GM23338 (cell line): ENCODE measurements at regions not wholly inside any gene's neighbourhood (a gene's known extent, or its start where the extent isn't known, plus 50 kb on each side); places are given as distances from the start of the nearest gene placed in this dataset.

ENCODE experiments used
- ATAC-seq: fragments of 200-7000 bp; cut with Tn5 transposase; 3 replicates; pipeline ENCODE4 v1.9.1; 2020
- DNase-seq: peaks from one replicate; pipeline ENCODE4 v3.0.0-alpha.2; 2015; ENCODE audit warnings: low spot score
- H2AFZ ChIP-seq: fragments of 200-600 bp; sonication (generic); 2 replicates; pipeline ENCODE4 v1.8.0; 2016; ENCODE audit warnings: antibody characterized with exemption, mild to moderate bottlenecking, moderate library complexity
- H3F3A ChIP-seq: fragments of 200-600 bp; sonication (generic); replicated peaks from 2 replicates; pipeline ENCODE4 v1.8.0; 2017; ENCODE audit warnings: antibody characterized with exemption, mixed run types, low read depth
- H3K27ac ChIP-seq: fragments of 200-600 bp; sonication (generic); 2 replicates; pipeline ENCODE4 v1.6.1; 2016; ENCODE audit warnings: low read depth
- H3K27me3 ChIP-seq: fragments of 200-600 bp; sonication (generic); 2 replicates; pipeline ENCODE4 v1.8.0; 2016; ENCODE audit warnings: mild to moderate bottlenecking, mixed run types, moderate library complexity; ENCODE audit not compliant: insufficient read depth
- H3K36me3 ChIP-seq: fragments of 200-600 bp; sonication (generic); 2 replicates; pipeline ENCODE4 v1.8.0; 2016; ENCODE audit warnings: mild to moderate bottlenecking; ENCODE audit not compliant: insufficient read depth
- H3K4me1 ChIP-seq: fragments of 200-600 bp; sonication (generic); 2 replicates; pipeline ENCODE4 v1.8.0; 2016; ENCODE audit warnings: mild to moderate bottlenecking, moderate library complexity; ENCODE audit not compliant: insufficient read depth
- H3K4me2 ChIP-seq: fragments of 200-600 bp; sonication (generic); 2 replicates; pipeline ENCODE4 v1.7.1; 2017; ENCODE audit warnings: mixed run types
- H3K4me3 ChIP-seq: fragments of 200-600 bp; sonication (generic); 2 replicates; pipeline ENCODE4 v1.6.1; 2016; ENCODE audit warnings: mixed run types
- H3K79me2 ChIP-seq: fragments of 200-600 bp; sonication (generic); replicated peaks from 2 replicates; pipeline ENCODE4 v1.8.0; 2017; ENCODE audit warnings: mild to moderate bottlenecking; ENCODE audit not compliant: insufficient read depth
- H3K9me2 ChIP-seq: fragments of 200-600 bp; sonication (generic); 2 replicates; pipeline ENCODE4 v1.8.0; 2017; ENCODE audit not compliant: insufficient read depth
- H4K20me1 ChIP-seq: fragments of 200-600 bp; sonication (generic); replicated peaks from 2 replicates; pipeline ENCODE4 v1.8.0; 2017; ENCODE audit warnings: mild to moderate bottlenecking; ENCODE audit not compliant: insufficient read depth
- H3K27ac Mint-ChIP-seq: 2 replicates; pipeline ENCODE4 v1.8.0; 2020; ENCODE audit warnings: inconsistent platforms, mild to moderate bottlenecking, moderate library complexity, mixed read lengths
- H3K27me3 Mint-ChIP-seq: 3 replicates; pipeline ENCODE4 v1.8.0; 2022; ENCODE audit warnings: low read depth, mild to moderate bottlenecking, moderate library complexity, mixed read lengths, inconsistent platforms; ENCODE audit not compliant: insufficient read depth, poor library complexity
- H3K36me3 Mint-ChIP-seq: 3 replicates; pipeline ENCODE4 v1.8.0; 2021; ENCODE audit warnings: low read depth, mild to moderate bottlenecking, inconsistent platforms, moderate library complexity, mixed read lengths
- H3K4me1 Mint-ChIP-seq: 3 replicates; pipeline ENCODE4 v1.8.0; 2020; ENCODE audit warnings: mild to moderate bottlenecking, inconsistent platforms, mixed read lengths
- H3K4me3 Mint-ChIP-seq: 3 replicates; pipeline ENCODE4 v1.8.0; 2021; ENCODE audit warnings: moderate library complexity, mild to moderate bottlenecking, inconsistent platforms, mixed read lengths
- H3K9me3 Mint-ChIP-seq: 3 replicates; pipeline ENCODE4 v1.8.0; 2020; ENCODE audit warnings: moderate library complexity, mild to moderate bottlenecking, inconsistent platforms, mixed read lengths
- CREB1 ChIP-seq: fragments of 250-450 bp; sonication (Bioruptor Pico); IDR thresholded peaks from 2 replicates; pipeline ENCODE4 v1.5.0; 2020; ENCODE audit warnings: low read depth, mild to moderate bottlenecking, moderate library complexity
- EZH2phosphoT487 ChIP-seq: fragments of 200-600 bp; sonication (generic); IDR thresholded peaks from one replicate; pipeline ENCODE4 v1.8.1; 2018; ENCODE audit warnings: antibody characterized with exemption; ENCODE audit not compliant: unreplicated experiment
- JUNB ChIP-seq: IDR thresholded peaks from one replicate; pipeline ENCODE4 v1.6.1; 2016; ENCODE audit warnings: antibody characterized with exemption; ENCODE audit not compliant: unreplicated experiment
- ZNF114 ChIP-seq: fragments of 250-450 bp; sonication (Bioruptor Pico); IDR thresholded peaks from 2 replicates; pipeline ENCODE4 v1.5.0; 2020; ENCODE audit warnings: mild to moderate bottlenecking, moderate library complexity
- ZNF331 ChIP-seq: fragments of 250-450 bp; sonication (Bioruptor Pico); IDR thresholded peaks from 2 replicates; pipeline ENCODE4 v1.5.0; 2020; ENCODE audit warnings: low read depth, mild to moderate bottlenecking, moderate library complexity
- TF ChIP-seq, protein P1 (sequence below): IDR thresholded peaks from one replicate; pipeline ENCODE4 v1.6.1; 2018; ENCODE audit warnings: antibody characterized with exemption; ENCODE audit not compliant: unreplicated experiment
- TF ChIP-seq, protein P2 (sequence below), 2 experiments: fragments of 200-600 bp in 1 of 2; sonication (generic) in 1 of 2; conservative IDR thresholded peaks; 2 replicates each; pipeline versions ENCODE4 v1.5.1 to v1.6.1; 2016 to 2017; ENCODE audit warnings: antibody characterized with exemption in 2 of 2, low read depth in 2 of 2, mild to moderate bottlenecking in 2 of 2, moderate library complexity in 1 of 2
- TF ChIP-seq, protein P3 (sequence below): IDR thresholded peaks from 2 replicates; pipeline ENCODE4 v1.6.1; 2016; ENCODE audit warnings: antibody characterized with exemption

DNA sequence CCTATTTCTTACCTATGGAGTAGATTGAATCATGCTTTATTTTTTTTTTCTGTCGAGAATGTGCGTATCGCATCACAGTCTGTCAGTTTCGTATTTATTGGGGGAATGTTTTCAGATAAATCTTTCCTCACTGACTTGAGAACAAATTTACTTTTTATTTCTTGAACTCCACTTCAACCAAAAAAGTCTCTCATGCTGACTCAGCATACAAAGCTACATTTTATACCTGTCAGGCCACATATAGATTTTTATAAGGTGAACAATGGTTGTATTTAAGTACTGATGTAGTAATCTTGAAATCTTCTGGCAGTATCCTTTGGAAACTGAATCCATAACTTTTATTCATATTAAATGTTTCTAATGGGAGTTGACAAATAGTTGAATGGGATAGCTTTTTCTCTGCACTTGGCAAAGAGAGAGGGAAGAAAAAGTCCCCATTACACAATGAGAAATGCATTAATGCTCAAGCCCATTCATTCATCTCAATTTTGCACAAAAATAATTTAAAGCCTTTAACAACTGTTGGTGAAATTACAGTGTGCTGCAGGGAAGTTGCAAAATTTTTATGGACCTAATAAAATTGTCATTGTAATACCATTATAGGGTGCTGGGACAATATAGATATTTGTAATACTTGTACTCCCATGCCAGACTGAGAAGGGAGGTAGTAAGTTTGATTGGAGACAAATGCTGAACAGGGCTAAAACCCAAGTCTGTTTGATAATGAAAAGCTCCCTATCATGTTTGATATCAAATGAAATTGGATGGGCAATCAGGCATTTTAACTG is 367.6 kb downstream of the HLX start (continued):
- TF ChIP-seq, protein P1, sequence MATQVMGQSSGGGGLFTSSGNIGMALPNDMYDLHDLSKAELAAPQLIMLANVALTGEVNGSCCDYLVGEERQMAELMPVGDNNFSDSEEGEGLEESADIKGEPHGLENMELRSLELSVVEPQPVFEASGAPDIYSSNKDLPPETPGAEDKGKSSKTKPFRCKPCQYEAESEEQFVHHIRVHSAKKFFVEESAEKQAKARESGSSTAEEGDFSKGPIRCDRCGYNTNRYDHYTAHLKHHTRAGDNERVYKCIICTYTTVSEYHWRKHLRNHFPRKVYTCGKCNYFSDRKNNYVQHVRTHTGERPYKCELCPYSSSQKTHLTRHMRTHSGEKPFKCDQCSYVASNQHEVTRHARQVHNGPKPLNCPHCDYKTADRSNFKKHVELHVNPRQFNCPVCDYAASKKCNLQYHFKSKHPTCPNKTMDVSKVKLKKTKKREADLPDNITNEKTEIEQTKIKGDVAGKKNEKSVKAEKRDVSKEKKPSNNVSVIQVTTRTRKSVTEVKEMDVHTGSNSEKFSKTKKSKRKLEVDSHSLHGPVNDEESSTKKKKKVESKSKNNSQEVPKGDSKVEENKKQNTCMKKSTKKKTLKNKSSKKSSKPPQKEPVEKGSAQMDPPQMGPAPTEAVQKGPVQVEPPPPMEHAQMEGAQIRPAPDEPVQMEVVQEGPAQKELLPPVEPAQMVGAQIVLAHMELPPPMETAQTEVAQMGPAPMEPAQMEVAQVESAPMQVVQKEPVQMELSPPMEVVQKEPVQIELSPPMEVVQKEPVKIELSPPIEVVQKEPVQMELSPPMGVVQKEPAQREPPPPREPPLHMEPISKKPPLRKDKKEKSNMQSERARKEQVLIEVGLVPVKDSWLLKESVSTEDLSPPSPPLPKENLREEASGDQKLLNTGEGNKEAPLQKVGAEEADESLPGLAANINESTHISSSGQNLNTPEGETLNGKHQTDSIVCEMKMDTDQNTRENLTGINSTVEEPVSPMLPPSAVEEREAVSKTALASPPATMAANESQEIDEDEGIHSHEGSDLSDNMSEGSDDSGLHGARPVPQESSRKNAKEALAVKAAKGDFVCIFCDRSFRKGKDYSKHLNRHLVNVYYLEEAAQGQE = no peak
- no peak for TF ChIP-seq CREB1
- no peak for TF ChIP-seq ZNF114 (CRISPR knock-in tag)
- TF ChIP-seq, protein P2, sequence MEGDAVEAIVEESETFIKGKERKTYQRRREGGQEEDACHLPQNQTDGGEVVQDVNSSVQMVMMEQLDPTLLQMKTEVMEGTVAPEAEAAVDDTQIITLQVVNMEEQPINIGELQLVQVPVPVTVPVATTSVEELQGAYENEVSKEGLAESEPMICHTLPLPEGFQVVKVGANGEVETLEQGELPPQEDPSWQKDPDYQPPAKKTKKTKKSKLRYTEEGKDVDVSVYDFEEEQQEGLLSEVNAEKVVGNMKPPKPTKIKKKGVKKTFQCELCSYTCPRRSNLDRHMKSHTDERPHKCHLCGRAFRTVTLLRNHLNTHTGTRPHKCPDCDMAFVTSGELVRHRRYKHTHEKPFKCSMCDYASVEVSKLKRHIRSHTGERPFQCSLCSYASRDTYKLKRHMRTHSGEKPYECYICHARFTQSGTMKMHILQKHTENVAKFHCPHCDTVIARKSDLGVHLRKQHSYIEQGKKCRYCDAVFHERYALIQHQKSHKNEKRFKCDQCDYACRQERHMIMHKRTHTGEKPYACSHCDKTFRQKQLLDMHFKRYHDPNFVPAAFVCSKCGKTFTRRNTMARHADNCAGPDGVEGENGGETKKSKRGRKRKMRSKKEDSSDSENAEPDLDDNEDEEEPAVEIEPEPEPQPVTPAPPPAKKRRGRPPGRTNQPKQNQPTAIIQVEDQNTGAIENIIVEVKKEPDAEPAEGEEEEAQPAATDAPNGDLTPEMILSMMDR (conservative IDR thresholded peaks at IDR 0.05; ENCODE audit: low read depth in 2 of 2) = no peak
- TF ChIP-seq, protein P3, sequence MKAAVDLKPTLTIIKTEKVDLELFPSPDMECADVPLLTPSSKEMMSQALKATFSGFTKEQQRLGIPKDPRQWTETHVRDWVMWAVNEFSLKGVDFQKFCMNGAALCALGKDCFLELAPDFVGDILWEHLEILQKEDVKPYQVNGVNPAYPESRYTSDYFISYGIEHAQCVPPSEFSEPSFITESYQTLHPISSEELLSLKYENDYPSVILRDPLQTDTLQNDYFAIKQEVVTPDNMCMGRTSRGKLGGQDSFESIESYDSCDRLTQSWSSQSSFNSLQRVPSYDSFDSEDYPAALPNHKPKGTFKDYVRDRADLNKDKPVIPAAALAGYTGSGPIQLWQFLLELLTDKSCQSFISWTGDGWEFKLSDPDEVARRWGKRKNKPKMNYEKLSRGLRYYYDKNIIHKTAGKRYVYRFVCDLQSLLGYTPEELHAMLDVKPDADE = no peak
- TF ChIP-seq EZH2phosphoT487 = no peak
- no peak for TF ChIP-seq ZNF331 (CRISPR knock-in tag)

DNA sequence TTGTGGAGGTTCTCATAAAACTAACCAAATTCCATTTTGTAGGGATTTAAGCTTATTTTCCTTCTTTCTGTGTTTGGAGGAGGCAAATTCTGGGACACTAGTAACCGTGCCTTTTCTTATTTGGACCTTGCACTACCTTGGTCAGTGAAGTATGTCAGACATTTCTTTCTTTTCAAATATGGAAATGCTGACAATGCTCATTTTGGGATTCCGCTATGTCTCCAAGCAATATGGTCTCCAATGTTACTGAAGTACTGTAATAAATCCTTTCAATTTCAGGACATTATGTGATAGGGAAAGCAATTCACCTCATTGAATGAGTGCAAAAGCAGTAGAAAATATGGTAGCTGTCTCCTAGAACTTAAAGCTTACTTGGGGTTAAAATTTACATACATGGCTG is 372.3 kb downstream of the HLX start:
- no peaks in the 10 kb centered on the region for H3K4me1 ChIP-seq
- no peak overlapping the region for H2AFZ ChIP-seq
- no peaks in the 10 kb centered on the region for H3K36me3 Mint-ChIP-seq
- no peaks in the 10 kb centered on the region for H3K79me2 ChIP-seq
- H3K9me2 ChIP-seq = no peaks in the 10 kb centered on the region
- no peaks in the 10 kb centered on the region for H3K36me3 ChIP-seq
- no peak overlapping the region for H3K4me2 ChIP-seq
- no peaks in the 10 kb centered on the region; the same call in 2 of the 3 replicates for H3K9me3 Mint-ChIP-seq
- no peak overlapping the region for H3K4me3 ChIP-seq
- DNase-seq (no peak), ATAC-seq (no peak)
- H3K27me3 ChIP-seq = no peaks in the 10 kb centered on the region
- H3K27me3 Mint-ChIP-seq = peaks cover 2% of the 10 kb centered on the region
- no peak overlapping the region for H3K27ac ChIP-seq
- no peaks in the 10 kb centered on the region for H4K20me1 ChIP-seq
- no peaks in the 10 kb centered on the region for H3F3A ChIP-seq
- H3K4me1 Mint-ChIP-seq = no peaks in the 10 kb centered on the region
- H3K27ac Mint-ChIP-seq = no peak overlapping the region
- no peak overlapping the region for H3K4me3 Mint-ChIP-seq
- TF ChIP-seq JUNB = no peak
- TF ChIP-seq, protein P2 (conservative IDR thresholded peaks at IDR 0.05; ENCODE audit: low read depth in 2 of 2) = no peak
- no peak for TF ChIP-seq ZNF114 (CRISPR knock-in tag)
- TF ChIP-seq, protein P1 = no peak
- TF ChIP-seq, protein P3 = no peak
